B cell (primary cell): ENCODE measurements at regions not wholly inside any gene's neighbourhood (a gene's known extent, or its start where the extent isn't known, plus 50 kb on each side); places are given as distances from the start of the nearest gene placed in this dataset.

ENCODE experiments used
- ATAC-seq: fragments of 200-7000 bp; cut with Tn5 transposase; one replicate; pipeline ENCODE4 v1.10.0; 2021; ENCODE audit warnings: low read depth, mild to moderate bottlenecking, moderate number of reproducible peaks, moderate library complexity
- CTCF ChIA-PET: fragments of 350-600 bp; sonication (Branson Sonifier 250); formaldehyde crosslinking; loops from one replicate; lab custom pipeline; 2021; ENCODE audit warnings: antibody characterized with exemption, inconsistent platforms; lab: Charles Lee
- POLR2A ChIA-PET: fragments of 350-600 bp; sonication (Branson Sonifier 250); formaldehyde crosslinking; loops from one replicate; lab custom pipeline; 2021; ENCODE audit warnings: antibody characterized with exemption; lab: Charles Lee
- DNase-seq: peaks from one replicate; pipeline ENCODE4 v3.0.0; 2013
- H2AFZ ChIP-seq: 2 replicates; pipeline ENCODE4 v1.6.1; 2012; ENCODE audit warnings: mild to moderate bottlenecking, low read depth, low read length; ENCODE audit not compliant: insufficient read depth, poor library complexity, severe bottlenecking
- H3K27ac ChIP-seq, 2 donors: 1 replicate in 1 of 2; 2 replicates in 1 of 2; pipeline ENCODE4 v1.5.1; 2012 to 2013; ENCODE audit warnings: low read length in 2 of 2, mild to moderate bottlenecking in 2 of 2, moderate library complexity in 1 of 2
- H3K27me3 ChIP-seq, 4 experiments: fragments of 200-600 bp in 1 of 4; sonication (generic) in 1 of 4; replicated peaks in 1 of 4; 1 replicate in 2 of 4; 2 replicates in 2 of 4; pipeline versions ENCODE4 v1.6.1 to v1.7.0; 2013 to 2016; ENCODE audit warnings: low read length in 3 of 4, mild to moderate bottlenecking in 2 of 4, mixed read lengths in 1 of 4, moderate library complexity in 1 of 4; ENCODE audit not compliant: insufficient read depth in 4 of 4, control insufficient read depth in 3 of 4; ENCODE audit errors: control extremely low read depth in 1 of 4
- H3K36me3 ChIP-seq, 2 experiments: replicated peaks in 1 of 2; 1 replicate in 1 of 2; 2 replicates in 1 of 2; pipeline versions ENCODE4 v1.6.1 to v1.7.1; 2013; ENCODE audit warnings: low read length in 1 of 2; ENCODE audit not compliant: insufficient read depth in 2 of 2, control insufficient read depth in 1 of 2; ENCODE audit errors: control extremely low read depth in 1 of 2, extremely low read depth in 1 of 2
- H3K4me1 ChIP-seq, 2 donors: fragments of 200-600 bp in 1 of 2; sonication (generic) in 1 of 2; 1 replicate in 1 of 2; 2 replicates in 1 of 2; pipeline versions ENCODE4 v1.5.1 to v1.6.1; 2013 to 2017; ENCODE audit warnings: low read length in 2 of 2; ENCODE audit not compliant: control insufficient read depth in 2 of 2, insufficient read depth in 2 of 2
- H3K4me2 ChIP-seq: replicated peaks from 2 replicates; pipeline ENCODE3; 2012; ENCODE audit warnings: mild to moderate bottlenecking, low read depth, low read length; ENCODE audit not compliant: poor library complexity, severe bottlenecking
- H3K4me3 ChIP-seq, 5 experiments: fragments of 200-600 bp in 1 of 5; sonication (generic) in 1 of 5; 1 replicate in 3 of 5; 2 replicates in 2 of 5; pipeline versions ENCODE4 v1.5.1 to v1.7.0; 2011 to 2016; ENCODE audit warnings: low read length in 4 of 5, mild to moderate bottlenecking in 4 of 5, low read depth in 2 of 5, control low read depth in 1 of 5, moderate library complexity in 1 of 5; ENCODE audit not compliant: insufficient read depth in 1 of 5; ENCODE audit errors: control extremely low read depth in 1 of 5, extremely low read depth in 1 of 5
- H3K79me2 ChIP-seq: fragments of 200-600 bp; sonication (generic); one replicate; pipeline ENCODE4 v1.6.0; 2016; ENCODE audit warnings: low read length; ENCODE audit not compliant: control insufficient read depth, insufficient read depth
- H3K9ac ChIP-seq: fragments of 200-600 bp; sonication (generic); 2 replicates; pipeline ENCODE4 v1.6.1; 2017; ENCODE audit warnings: mild to moderate bottlenecking, low read length, moderate library complexity
- H3K9me3 ChIP-seq, 3 donors: one replicate each; pipeline versions ENCODE4 v1.6.1 to v1.7.1; 2013; ENCODE audit warnings: low read length in 2 of 3; ENCODE audit not compliant: control insufficient read depth in 2 of 3, insufficient read depth in 1 of 3; ENCODE audit errors: control extremely low read depth in 1 of 3
- H4K20me1 ChIP-seq: 2 replicates; pipeline ENCODE4 v1.6.0; 2012; ENCODE audit warnings: mild to moderate bottlenecking, low read length; ENCODE audit not compliant: insufficient read depth, control insufficient read depth, poor library complexity, severe bottlenecking
- H3K27ac Mint-ChIP-seq: one replicate; pipeline ENCODE4 v1.8.0; 2021; ENCODE audit warnings: mixed read lengths
- H3K27me3 Mint-ChIP-seq: one replicate; pipeline ENCODE4 v1.8.0; 2021; ENCODE audit warnings: mixed read lengths
- H3K4me1 Mint-ChIP-seq: one replicate; pipeline ENCODE4 v1.8.0; 2021; ENCODE audit warnings: mixed read lengths
- H3K4me3 Mint-ChIP-seq: one replicate; pipeline ENCODE4 v1.8.0; 2021; ENCODE audit warnings: mixed read lengths
- H3K9me3 Mint-ChIP-seq: one replicate; pipeline ENCODE4 v1.8.0; 2022; ENCODE audit warnings: mixed read lengths; ENCODE audit not compliant: insufficient read depth
- EZH2 ChIP-seq: IDR thresholded peaks from 2 replicates; pipeline ENCODE4 v1.6.1; 2012; ENCODE audit warnings: borderline replicate concordance, low read depth, mild to moderate bottlenecking, moderate library complexity, low read length; ENCODE audit not compliant: insufficient read depth, poor library complexity, severe bottlenecking
- WGBS: methylation state at CpG from one replicate; pipeline ENCODE4 v1.1.5; 2013; ENCODE audit warnings: missing lambda C conversion rate; ENCODE audit not compliant: insufficient coverage; 5-methylcytosine and 5-hydroxymethylcytosine counted together
- intact Hi-C: fragments of 100-400 bp; cut with micrococcal nuclease; formaldehyde crosslinking; loops from one replicate; pipeline ENCODE4 v1.10.0; 2022
- TF ChIP-seq, protein P1 (sequence below): fragments of 200-600 bp; IDR thresholded peaks from one replicate; pipeline ENCODE4 v1.8.0; 2022; ENCODE audit warnings: antibody characterized with exemption, mild to moderate bottlenecking

DNA sequence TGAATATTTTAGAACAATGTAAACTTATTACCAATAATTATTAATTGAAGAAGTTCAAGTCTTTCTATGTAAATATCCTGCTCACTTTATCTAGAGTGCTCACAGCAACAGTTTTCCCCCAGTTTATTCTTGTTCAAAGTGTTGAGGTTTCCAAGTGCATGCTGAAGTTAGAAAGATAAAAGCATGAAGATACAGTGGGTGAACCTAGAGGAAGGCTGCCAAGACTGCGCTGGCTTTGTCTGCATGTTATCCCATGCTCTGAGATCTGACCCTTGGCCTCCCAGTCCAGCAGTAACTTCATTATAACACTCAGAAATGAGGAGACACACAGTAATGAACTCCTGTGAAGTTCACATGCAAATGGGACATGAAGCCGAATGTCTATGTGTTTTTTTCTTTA lies 76.0 kb upstream of the PIP5K1B start:
- Mint-ChIP-seq H3K4me1 (peaks cover 9% of the 10 kb centered on the region), H3K9me3 (no peaks in the 10 kb centered on the region), H3K27me3 (no peaks in the 10 kb centered on the region), H3K4me3 (no peak overlapping the region), H3K27ac (no peak overlapping the region)
- no peaks in the 10 kb centered on the region for H3K4me1 ChIP-seq
- H3K4me2 ChIP-seq, result no peak overlapping the region
- H2AFZ ChIP-seq, result no peak overlapping the region
- H3K36me3 ChIP-seq, result no peaks in the 10 kb centered on the region
- no peaks in the 10 kb centered on the region for H3K79me2 ChIP-seq
- ChIA-PET CTCF (no interaction called here), POLR2A (no interaction called here)
- H3K9me3 ChIP-seq, result no peaks in the 10 kb centered on the region
- H3K9ac ChIP-seq, result no peak overlapping the region
- H3K4me3 ChIP-seq, result no peak overlapping the region
- no peaks in the 10 kb centered on the region for H3K27me3 ChIP-seq
- no peak overlapping the region for H3K27ac ChIP-seq
- no peak for ATAC-seq
- intact Hi-C loops, result no loop called here
- no peaks in the 10 kb centered on the region for H4K20me1 ChIP-seq
- no peak for TF ChIP-seq EZH2
- TF ChIP-seq, protein P1, sequence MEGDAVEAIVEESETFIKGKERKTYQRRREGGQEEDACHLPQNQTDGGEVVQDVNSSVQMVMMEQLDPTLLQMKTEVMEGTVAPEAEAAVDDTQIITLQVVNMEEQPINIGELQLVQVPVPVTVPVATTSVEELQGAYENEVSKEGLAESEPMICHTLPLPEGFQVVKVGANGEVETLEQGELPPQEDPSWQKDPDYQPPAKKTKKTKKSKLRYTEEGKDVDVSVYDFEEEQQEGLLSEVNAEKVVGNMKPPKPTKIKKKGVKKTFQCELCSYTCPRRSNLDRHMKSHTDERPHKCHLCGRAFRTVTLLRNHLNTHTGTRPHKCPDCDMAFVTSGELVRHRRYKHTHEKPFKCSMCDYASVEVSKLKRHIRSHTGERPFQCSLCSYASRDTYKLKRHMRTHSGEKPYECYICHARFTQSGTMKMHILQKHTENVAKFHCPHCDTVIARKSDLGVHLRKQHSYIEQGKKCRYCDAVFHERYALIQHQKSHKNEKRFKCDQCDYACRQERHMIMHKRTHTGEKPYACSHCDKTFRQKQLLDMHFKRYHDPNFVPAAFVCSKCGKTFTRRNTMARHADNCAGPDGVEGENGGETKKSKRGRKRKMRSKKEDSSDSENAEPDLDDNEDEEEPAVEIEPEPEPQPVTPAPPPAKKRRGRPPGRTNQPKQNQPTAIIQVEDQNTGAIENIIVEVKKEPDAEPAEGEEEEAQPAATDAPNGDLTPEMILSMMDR, result no peak
- WGBS, result no CpG with 5 or more reads among the region's 2 CpGs
- no peak for DNase-seq

DNA sequence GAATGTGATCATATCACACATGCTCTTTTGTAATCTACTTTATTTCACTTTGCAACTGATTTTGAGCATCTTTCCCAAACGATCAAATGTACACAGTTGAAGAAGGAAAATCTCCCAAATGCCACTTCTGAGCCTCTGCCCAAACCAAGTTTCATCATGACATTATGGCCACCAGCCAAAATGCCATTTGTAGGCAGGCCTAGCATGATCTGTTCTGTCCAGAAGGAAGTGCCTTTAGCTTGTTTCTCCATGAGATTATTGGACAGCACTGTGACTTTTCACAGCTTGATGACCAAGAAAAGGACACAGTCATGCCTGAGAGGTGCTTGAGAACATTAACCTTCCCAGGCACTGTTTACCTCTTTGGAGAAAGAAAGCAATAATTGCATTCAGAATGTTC lies 73.2 kb upstream of the PIP5K1B start:
- CTCF ChIA-PET, result interaction anchor here (1.2 to 2.1 kb wide), 3 partner anchors 9 to 54 kb away, joined by 3 to 11 read pairs (median 3); no protein-coding TSS in a partner anchor
- no peak for ATAC-seq
- WGBS, result no CpG with 5 or more reads among the region's 1 CpG

More for the DNA sequence above, 73.2 kb upstream of the PIP5K1B start:
- Mint-ChIP-seq H3K4me1 (peaks cover 27% of the 10 kb centered on the region), H3K27ac (no peak overlapping the region), H3K4me3 (no peak overlapping the region), H3K27me3 (no peaks in the 10 kb centered on the region), H3K9me3 (no peaks in the 10 kb centered on the region)
- H3K4me2 ChIP-seq, result no peak overlapping the region
- TF ChIP-seq, protein P1, result no peak
- no peak for TF ChIP-seq EZH2
- no peaks in the 10 kb centered on the region for H3K79me2 ChIP-seq
- H4K20me1 ChIP-seq, result no peaks in the 10 kb centered on the region
- H3K27me3 ChIP-seq, result no peaks in the 10 kb centered on the region
- no peak overlapping the region for H3K4me3 ChIP-seq
- peaks cover 24 to 25% of the 10 kb centered on the region in 2 donors for H3K4me1 ChIP-seq
- intact Hi-C loops, result no loop called here
- DNase-seq, result no peak
- no peak overlapping the region for H3K27ac ChIP-seq
- POLR2A ChIA-PET, result no interaction called here
- no peaks in the 10 kb centered on the region for H3K36me3 ChIP-seq
- no peaks in the 10 kb centered on the region for H3K9me3 ChIP-seq
- H2AFZ ChIP-seq, result no peak overlapping the region
- H3K9ac ChIP-seq, result no peak overlapping the region
